ENCODE measurements at regions not wholly inside any gene's neighbourhood (a gene's known extent, or its start where the extent isn't known, plus 50 kb on each side); places are given as distances from the start of the nearest gene placed in this dataset.
"Not testable (repeated sequence)": the region's sequence is repeated elsewhere in the genome, so short reads cannot be mapped to it uniquely, and the experiment has no call there.

DNA sequence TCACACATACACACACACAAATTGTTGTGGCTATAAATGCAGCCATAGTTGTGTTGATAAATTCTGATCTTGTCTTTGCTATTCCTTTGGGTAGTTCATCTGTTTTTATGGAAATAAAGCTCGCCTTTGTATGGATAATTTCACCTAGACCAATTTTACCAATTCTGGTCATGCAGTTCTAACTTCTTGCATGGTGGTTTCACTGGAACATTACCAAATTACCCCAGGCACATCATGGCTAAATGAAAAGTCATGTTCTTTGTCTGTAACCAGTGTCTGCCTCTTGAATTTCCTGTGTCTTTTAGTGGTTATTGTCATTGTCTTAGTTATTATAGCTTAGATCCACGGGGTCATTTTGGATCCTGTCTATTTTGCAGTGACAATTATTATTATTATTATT lies 50.3 kb upstream of the TMC1 start:
- DNase-seq (ENCODE audit: low read depth, low spot score), result no peak
- no peak overlapping the region for H3K4me3 ChIP-seq (ENCODE audit: low read length)

DNA sequence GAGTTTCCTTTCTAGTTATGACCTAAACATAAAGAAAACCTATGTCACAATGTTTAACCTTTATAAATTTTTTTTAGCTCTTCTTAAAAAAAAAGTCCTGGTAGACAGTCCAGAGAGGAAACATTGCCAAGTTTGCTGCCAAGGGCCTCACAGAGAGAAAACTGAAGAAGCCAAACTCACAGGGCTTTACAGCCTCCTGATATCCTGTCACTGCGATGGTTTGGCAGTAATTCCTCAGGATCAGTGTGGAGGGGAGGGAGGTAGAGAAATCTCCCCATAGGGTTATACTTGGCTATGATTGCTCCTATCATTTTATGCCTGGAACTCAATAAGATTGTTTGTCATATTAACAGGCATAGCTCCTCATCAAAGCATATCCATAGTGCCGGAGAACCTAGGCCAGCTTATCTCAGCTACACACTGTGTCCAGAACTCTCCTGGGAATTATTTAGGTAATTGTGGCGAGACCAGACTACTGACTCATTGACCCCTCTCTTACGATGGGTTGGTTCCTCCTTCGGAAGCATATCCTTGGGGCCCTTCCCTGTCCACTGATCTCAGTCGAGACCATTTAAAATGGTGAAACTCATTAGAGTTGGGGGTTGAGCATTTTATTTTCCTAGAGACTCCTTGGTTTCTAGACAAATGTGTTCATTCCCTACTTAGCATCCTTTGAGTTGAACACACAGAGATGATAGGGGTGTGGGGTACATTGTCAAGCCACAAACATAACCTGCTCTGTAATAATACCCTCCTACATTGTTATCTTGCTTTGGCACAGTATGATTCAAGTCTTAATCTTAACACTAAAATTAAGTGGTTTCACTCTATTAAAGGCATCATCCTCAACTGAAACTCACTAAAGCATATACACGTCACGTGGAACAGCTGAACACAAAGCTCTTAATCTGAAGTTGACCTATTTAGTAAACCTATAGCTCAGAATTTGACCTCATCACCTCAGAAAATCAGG lies 53.4 kb upstream of the TMC1 start:
- no peak overlapping the region for H3K4me3 ChIP-seq (ENCODE audit: low read length)
- DNase-seq (ENCODE audit: low read depth, low spot score), result no peak

DNA sequence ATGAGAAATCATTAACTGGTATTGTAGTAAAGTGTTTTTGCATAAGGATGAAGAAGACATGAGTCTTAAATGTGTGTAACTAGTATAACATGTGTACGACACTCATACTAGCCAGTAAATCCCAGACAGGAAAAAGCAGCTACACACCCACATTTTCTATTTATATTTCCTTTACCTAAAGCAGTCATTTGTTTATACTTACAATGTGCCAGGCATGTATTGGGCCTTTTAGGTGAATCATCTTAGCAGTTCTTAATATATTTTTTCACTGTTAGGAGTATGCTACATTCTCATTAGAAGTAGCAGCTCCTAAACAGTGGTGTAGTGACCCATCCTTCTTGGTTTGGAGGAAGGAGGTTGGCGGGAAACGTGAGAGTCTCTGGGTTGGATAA lies 55.8 kb upstream of the TMC1 start:
- H3K4me3 ChIP-seq (ENCODE audit: low read length), result no peak overlapping the region
- DNase-seq (ENCODE audit: low read depth, low spot score), result no peak

DNA sequence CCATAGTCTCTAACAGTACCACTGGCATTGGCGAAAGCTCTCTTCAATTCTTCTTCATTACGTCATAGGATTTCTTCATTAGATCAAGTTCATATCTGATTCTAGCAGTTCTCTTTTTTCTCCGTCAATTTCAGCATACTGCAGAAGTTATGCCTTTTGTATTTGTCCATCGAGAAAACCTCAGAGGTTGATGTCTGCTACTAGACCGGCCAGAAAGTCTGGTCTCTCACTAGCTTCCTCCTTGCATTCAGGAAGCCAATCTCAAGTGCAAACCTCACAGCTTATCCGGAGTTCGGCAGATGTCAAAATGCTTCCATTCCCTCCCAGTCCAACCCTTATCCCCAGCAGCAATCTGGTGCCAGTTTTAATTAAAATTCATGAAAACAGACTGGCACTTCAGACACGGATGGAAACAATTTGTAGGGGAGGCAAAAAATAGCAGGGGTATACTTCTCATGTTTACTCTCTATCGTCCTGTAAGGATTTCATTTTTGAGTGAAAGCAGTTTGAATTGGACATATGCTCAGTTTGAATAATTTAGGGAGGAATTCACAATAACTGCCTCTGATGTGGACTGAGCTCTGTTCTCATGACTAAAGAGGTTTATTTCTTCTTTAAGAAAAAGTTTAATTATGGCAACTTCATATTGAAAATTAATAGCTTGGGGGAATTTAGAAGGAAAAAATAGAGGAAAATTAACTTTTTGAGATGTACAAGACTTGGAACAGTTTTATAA lies 56.4 kb upstream of the TMC1 start:
- H3K4me3 ChIP-seq (ENCODE audit: low read length), result no peak overlapping the region
- DNase-seq (ENCODE audit: low read depth, low spot score), result no peak

DNA sequence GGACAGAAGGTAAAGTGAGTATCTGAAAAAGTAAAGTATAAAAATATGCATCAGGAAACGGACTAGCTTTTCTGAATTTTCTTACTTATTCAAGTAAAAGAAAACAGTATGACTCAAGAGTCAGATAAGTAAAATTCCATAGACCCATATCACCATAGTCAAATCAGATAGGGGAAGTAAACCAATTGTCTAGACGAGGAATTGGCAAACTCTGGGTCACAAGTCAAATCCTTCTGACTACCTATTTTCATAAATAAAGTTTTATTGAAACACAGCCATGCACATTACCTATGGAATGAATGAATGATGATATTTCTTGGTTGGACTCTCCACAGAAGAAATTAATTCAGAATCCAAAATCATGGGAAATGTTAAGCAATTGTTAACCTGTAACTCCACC lies 59.1 kb upstream of the TMC1 start:
- no peak for DNase-seq (ENCODE audit: low read depth, low spot score)
- no peak overlapping the region for H3K4me3 ChIP-seq (ENCODE audit: low read length)

DNA sequence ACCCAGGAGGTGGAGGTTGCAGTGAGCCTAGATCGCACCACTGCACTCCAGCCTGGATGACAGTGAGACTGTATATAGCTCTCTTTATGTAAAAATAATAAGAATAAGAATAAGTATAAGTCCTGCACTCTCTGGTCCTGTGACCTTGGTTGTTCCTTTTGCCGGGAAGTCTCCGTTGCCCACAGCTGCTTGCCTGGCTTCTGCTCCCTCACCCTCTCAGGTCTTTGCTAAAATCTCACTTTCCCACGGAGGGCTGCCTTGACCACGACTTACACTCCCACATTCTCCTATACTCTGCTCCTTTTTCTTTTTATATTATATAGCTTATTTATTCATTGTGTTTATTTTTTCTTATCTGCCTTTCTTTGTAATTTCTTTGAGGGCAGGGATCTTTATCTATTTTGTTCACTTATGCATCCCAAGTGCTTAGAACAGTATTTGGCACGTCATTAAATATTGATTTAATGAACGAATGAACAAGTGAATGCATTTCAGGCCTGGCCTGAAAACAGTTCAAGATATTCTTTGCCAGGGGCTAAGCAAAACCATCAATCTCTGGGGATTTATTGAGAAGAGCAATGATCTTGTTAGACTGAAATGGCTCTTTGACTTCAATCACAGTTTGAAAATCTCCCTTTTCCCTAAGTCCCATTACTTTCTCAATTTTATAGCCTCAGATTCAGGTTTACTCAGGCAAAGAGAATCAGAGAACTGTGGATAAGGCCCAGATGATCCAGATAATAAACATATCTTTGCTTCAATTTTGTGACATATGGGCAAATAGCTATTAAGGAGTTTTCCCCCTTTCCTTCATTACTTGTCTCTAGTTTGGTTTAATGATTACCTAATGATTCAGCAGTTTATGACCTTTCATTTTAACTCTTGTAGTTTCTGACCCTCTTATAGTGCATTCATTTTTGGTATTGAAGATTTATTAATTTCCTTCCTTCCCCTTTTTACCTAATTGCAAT lies 60.8 kb upstream of the TMC1 start:
- DNase-seq (ENCODE audit: low read depth, low spot score), result no peak
- H3K4me3 ChIP-seq (ENCODE audit: low read length), result no peak overlapping the region

DNA sequence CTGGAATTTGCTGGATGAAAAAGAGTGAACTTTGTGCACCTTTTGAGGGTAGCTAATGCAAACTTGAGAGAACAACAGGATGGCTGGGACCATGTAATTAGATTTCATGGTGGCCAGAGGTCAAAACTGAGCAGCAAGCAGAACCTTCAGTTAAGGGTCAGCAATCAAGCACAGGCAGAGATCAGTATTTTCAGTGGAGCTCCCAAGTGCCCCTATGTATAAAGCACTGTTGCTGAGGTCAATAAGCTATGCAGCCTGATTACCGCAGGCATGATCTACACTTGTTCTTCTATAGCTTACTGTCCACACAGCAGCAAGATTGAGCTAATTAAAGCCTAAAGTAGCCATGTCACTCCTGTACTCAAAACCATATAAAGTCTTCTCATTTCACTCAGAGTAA lies 62.1 kb upstream of the TMC1 start:
- no peak for DNase-seq (ENCODE audit: low read depth, low spot score)
- H3K4me3 ChIP-seq (ENCODE audit: low read length), result no peak overlapping the region

DNA sequence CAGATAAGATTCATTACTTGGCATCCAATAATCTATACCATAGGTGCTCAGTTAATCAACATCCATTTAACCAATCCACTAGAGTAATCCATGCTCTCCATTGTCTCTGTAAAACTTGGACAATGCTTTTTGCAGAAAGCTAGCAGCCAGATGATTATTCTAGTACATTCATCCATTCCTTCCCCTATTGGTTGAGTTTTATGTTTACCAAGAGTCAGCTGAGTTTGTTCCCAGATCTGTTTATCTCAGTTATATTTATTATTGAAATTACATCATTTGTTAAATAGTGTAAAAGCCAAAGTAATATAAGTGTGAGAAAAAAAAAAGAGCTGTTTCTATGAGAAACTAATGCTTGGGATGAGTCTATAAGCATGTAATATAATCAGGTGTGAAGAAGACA lies 63.3 kb upstream of the TMC1 start:
- no peak overlapping the region for H3K4me3 ChIP-seq (ENCODE audit: low read length)
- no peak for DNase-seq (ENCODE audit: low read depth, low spot score)

DNA sequence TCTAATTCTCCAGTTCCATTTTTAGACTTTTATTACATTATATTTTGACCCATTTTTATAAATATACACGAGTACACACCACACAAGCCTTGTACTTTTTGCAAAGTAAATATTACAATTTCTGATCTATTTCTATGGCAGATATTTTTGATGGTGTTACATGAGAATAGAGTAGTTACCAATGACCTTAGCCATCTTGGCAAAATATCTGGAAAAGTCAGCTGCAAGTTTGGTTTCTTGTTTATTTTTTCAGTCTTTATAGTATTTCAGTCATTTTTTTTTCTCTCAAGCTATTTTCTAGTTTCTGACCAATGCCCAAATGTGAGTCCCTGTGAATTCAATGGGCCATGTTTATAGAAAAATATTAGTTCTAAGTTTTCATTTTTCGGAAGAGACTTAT lies 64.0 kb upstream of the TMC1 start:
- DNase-seq (ENCODE audit: low read depth, low spot score), result no peak
- no peak overlapping the region for H3K4me3 ChIP-seq (ENCODE audit: low read length)

DNA sequence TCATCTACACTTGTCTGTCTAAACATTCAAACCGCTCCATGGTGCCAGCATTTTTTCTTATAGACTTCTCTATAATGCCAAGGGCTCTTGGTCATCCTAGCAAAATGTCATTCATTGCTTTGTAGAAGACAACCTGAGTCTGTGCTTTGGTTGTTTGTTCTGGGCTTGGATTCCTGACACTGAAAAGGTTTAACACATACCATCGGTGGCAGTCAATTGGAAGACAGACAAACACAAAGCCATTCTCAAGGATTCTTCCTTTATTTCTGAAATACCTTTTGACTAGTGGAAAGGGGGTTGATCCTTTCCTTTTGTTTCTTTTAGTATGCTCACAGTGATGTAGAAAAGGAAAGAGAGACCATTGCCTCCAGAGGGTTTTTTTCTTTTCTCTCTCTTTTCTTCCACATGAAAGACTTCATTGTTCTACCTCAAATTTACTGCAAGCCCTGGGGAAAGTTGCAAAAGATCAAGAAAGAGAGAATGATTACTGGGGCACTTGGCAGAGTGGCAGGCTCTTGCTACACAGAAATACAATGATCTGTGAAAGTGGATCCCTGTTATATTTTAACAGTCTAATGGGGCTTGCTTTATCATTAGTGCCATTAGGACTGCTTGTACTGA lies 66.4 kb upstream of the TMC1 start:
- no peak overlapping the region for H3K4me3 ChIP-seq (ENCODE audit: low read length)
- DNase-seq (ENCODE audit: low read depth, low spot score), result no peak

DNA sequence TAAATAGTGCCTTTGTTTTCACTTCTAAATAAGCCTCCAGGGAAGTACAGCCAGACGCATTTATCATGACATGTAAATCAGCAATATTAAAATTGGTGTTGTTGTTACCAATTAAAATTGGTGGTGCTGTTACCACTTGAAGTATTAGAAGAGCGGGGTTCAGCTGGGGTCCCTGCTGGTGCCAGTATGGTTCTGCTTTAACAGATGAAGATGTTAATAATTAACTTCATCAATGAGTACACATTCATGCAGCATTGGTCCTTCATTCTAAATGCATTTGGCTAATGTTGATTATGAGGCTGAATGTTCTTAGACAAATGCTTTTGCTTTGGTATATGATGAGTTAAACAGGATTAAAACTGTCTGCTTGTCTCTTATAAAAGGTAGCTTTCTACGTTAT lies 67.6 kb upstream of the TMC1 start:
- DNase-seq (ENCODE audit: low read depth, low spot score), result no peak
- no peak overlapping the region for H3K4me3 ChIP-seq (ENCODE audit: low read length)

DNA sequence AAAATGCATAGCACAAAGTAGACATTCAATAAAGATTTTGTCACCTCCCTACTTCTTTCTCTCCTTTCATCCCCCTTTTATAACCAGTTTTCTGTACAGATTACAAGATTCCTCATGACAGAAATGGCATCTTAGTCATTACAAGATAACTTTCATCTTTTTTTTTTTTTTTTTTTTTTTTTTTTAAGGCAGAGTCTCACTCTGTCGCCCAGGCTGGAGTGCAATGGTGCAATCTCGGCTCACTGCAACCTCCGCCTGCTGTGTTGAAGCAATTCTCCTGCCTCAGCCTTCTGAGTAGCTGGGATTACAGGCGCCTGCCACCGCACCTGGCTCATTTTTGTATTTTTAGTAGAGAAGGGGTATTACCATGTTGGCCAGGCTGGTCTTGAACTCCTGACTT lies 75.2 kb upstream of the TMC1 start:
- not testable (repeated sequence) for H3K4me3 ChIP-seq (ENCODE audit: low read length); DNase-seq (ENCODE audit: low read depth, low spot score)

DNA sequence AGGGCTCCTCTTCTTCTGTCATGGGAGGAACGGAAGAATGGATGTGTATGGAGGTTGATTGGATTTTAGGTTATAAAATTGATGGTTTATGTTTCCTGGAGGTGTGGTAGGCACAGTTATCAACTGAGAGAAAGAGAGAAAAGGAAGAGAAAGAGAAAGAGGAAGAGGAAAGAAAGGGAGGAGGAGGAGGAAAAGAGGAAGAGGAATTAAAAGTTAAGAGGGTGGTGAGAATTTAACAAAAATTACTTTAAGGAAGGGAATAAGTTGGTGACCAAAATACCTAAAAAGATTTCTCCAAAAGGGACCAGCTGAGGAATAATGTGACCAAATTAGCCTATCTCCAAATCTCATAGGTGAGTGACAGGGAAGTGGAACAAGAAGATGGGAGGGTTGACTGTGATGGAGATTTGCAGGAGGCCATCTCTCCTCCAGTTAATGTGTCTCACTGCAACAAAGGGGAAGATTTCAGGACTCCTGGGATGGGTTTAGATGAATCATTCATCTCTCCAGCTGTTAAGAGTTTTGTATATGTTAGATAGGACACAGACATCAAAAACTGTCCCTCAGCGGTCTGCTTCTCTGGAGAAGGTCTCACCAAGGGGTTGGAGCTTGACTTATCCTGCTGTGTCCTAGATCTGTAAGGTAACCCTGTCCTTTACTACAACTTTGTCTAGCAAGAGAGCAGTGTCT lies 76.0 kb upstream of the TMC1 start:
- H3K4me3 ChIP-seq (ENCODE audit: low read length), result no peak overlapping the region
- no peak for DNase-seq (ENCODE audit: low read depth, low spot score)

DNA sequence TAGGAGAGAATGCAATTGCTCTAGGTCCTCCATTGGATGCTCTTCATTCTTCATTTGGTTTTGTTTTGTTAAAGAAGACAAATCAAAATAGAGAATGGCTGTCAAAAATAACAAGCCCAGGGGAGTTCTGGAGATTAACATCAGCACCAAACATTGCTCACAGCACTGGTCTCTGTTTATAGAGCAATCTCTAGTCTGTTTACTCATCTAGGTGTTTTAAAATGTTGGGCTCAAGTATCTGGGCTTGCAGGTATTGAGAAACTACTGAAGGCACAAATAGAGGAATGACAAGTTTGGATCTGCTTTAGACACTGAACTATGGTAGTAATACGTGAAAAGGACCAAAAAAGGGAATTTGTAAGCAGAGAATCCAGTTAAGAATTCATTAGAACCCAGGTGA lies 77.0 kb upstream of the TMC1 start:
- H3K4me3 ChIP-seq (ENCODE audit: low read length), result no peak overlapping the region
- DNase-seq (ENCODE audit: low read depth, low spot score), result no peak

DNA sequence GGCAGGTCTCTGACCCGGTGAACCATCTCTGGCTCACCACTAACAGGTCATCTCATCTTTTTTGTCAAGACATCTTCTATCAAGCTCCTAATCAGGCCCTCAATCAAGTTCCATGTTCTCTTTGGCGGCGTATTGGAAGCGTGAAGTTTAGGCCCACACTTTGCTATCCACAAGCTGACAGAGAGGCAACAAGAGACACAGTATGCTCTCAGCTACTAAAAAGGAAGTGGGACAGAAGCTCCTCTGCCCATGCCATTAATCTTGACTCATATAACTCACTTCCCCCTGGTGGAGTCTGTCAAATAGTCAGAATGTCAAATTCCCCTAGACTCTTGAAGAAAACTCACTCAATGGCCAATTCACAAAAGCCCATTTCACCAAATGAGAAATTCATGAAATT lies 77.6 kb upstream of the TMC1 start:
- H3K4me3 ChIP-seq (ENCODE audit: low read length), result no peak overlapping the region
- peak; percentile 6 for DNase-seq (ENCODE audit: low read depth, low spot score)

DNA sequence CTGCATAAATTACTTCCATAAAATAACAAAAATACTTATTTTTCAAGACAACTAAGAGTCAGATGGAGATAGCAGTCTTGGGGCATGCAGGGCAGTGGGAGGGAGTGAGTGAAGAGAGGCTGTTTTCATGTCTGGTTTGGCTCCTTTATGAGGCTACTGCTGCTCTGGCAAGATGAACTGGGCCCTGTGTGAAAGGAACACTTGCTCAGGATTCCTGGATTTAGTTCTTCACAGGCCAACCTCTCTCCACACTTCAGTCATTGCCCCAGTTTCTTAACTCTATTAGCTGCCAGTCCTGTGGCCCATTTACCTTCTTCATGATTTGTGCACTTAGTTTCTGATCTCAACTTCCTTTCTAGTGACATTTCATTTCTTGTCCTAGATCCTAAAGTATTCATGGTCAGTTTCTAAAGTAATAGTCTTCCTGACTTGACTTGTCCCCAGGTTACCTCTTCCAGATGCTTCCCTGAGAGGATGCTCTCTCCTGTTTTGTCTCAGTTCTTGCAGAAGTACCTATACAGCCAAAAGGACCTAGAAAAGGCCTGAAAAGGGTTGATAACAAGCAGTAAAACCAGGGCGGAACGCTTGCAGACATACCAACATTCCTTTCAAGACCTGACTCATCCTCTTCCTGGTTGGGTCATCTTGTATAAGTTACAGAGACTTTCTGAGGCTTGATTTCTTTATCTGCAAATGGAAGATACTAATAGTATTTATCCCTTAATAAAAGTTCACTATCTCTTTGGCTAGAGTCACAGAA lies 77.0 kb upstream of the ZFAND5 start:
- H3K4me3 ChIP-seq (ENCODE audit: low read length), result no peak overlapping the region
- no peak for DNase-seq (ENCODE audit: low read depth, low spot score)

DNA sequence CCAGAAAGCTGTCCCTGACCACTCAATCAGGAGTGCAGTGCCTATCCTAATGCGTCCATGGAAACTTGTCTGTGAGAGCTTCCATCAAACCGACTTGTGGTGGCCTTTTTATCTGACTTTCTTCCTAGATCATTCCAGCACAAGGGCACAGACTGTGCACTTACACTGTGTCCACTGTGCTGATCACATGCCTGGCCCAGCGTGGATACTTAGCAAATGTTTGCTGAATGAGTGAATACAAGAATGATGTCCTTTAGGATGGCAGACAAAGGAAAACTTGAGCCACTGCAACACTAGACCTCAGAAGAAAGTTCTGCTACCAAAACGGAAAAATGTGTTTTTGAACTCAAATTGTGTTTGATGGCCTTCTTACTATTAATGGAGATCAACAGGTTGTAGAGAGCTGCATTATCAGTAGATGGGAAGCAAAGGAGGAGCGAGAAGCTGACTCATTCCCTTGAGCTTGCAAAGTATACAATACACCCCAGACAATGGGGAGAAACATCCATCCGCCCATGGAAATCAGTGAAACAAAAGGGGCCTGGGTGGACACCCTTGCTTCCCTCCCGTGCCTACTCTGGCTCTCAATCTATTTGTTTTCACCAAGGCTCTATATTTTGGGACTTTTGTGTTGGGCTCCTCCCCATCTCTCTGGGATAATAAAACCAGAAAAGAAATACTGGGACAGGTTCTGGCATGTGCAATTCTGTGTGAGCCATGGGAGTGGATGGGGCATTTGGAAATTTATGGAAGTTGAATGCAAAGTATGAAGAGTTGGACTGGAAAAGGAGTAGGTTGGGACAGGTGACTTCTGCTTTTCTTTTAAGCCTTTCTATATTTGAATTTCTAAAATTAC lies 76.2 kb upstream of the ZFAND5 start:
- no peak overlapping the region for H3K4me3 ChIP-seq (ENCODE audit: low read length)
- no peak for DNase-seq (ENCODE audit: low read depth, low spot score)

Measured in Jurkat, Clone E6-1 (cell line).